ENCODE measurements at regions not wholly inside any gene's neighbourhood (a gene's known extent, or its start where the extent isn't known, plus 50 kb on each side); places are given as distances from the start of the nearest gene placed in this dataset.

GRCh38 chr11:13062115-13062514 is 53.0 kb downstream of the RASSF10 start:
- DNase-seq (ENCODE audit: low read depth): no peak

DNA sequence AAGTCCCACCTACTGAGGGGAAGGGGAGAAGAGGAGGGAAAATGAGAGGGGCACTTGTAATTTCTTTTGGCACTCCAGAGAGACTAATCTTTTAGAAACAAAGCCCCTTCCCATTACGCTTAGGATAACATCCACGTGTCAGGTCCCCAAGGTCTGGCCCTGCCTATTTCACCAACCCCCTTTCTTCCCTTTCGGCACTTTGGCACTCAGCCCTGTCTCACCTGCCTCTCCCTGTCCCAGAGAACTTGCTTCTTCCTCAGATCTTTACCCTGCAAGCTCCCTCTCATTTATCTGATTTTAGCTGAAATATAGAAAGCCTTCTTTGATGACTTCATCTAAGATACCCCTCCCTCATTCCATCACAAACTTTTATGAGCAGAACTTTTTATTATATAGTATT is 55.5 kb downstream of the RASSF10 start:
- DNase-seq (ENCODE audit: low read depth): no peak

DNA sequence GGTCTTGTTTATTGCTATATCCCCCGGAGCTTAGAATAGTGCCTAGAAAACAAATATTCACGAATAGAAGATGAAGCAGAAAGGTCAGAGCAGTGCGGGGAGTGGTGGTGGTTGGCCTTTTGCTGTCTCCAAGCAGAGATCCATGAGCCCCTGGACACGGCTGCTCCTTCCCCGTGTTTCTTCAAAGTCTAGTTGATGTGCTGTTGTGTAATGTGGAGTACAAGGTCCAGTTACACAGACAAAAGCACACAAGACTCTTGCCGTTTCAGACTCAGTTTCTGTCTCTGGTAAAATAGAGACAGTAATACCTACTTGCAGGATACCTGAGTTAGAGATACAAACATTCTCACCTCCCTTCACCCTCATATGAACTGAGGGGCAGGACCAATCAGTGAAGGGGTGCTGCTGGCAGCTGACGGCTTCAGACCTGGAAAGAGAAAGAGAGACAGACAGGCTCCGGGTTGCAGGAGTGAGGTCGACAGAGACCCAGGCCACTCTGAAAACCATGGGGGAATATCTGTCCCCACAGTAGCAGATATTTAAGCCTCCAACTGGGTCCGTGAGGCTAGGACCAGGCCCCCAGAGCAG is 56.2 kb downstream of the RASSF10 start:
- no peak for DNase-seq (ENCODE audit: low read depth)

GRCh38 chr11:13068211-13068610 is 59.1 kb downstream of the RASSF10 start:
- DNase-seq (ENCODE audit: low read depth): no peak

DNA sequence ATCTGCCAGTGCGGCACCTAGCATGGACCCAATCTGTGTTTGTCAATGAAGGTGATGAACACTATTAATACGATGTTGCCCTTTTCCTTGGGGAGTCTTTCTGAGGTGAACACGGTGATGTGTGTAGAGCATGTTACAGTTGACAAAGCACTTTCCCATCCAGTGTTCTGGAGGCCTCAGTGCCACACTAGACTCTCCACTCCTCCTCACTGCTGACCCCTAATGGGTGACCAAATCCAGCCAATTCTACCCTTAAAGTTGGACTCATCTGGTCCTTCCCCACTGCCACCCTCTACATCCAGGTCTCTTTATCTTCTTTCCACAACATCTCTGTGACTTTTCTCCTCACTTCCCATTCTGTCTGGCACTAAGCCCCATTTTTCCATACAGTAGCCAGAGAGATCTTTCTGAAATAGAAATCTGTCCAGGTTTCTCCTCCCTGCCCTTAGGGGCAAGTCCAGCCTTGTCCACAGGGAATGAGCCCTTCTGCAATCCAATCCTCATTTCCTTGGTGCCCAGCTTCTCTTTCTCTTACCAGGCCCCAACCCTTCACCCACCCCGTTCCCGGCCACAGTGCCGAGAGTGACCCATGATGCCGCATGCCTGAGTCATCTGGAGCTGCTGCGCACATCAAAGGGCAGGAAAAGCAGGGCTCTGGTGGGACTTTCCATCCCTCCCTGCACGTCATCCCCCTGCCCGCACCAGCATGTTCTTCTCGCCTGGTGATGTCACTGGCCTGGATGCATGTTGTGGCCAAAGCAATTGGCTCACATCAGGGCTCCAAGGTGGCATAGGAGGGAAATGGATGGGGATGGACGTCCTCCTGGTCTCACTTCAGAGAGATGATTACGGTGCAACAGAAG is 64.2 kb downstream of the RASSF10 start:
- peak; percentile 58 for DNase-seq (ENCODE audit: low read depth)

- no peak for DNase-seq (ENCODE audit: low read depth)
Observed at GRCh38 chr11:13074714-13075464, 65.8 kb downstream of the RASSF10 start.

- no peak for DNase-seq (ENCODE audit: low read depth)
Observed at GRCh38 chr11:13076961-13077360, 67.8 kb downstream of the RASSF10 start.

DNA sequence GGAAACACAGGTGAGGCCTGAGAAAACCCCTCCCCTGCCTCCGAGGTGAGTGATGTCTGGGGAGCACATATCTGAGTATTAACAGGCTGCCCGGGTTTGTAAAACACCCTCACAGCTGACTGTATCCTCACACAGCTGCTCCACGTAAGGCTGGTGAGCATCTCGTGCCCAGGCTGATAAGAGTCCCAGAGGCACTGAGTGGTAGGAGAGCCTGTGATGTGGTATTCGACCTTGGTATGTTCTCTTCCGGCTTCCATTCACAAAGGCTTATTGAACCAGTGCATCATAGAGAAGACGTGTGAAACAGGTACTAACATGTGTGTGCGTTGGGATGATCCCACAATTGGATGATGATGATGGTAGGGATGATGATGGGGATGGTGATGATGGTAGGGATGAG is 71.7 kb downstream of the RASSF10 start:
- no peak for DNase-seq (ENCODE audit: low read depth)

- no peak for DNase-seq (ENCODE audit: low read depth)
Observed at GRCh38 chr11:13082588-13082987, 73.5 kb downstream of the RASSF10 start.

GRCh38 chr11:13090228-13090708 is 81.2 kb downstream of the RASSF10 start:
- DNase-seq (ENCODE audit: low read depth): no peak

- DNase-seq (ENCODE audit: low read depth): no peak
Observed at GRCh38 chr11:13091373-13091772, 82.3 kb downstream of the RASSF10 start.

DNA sequence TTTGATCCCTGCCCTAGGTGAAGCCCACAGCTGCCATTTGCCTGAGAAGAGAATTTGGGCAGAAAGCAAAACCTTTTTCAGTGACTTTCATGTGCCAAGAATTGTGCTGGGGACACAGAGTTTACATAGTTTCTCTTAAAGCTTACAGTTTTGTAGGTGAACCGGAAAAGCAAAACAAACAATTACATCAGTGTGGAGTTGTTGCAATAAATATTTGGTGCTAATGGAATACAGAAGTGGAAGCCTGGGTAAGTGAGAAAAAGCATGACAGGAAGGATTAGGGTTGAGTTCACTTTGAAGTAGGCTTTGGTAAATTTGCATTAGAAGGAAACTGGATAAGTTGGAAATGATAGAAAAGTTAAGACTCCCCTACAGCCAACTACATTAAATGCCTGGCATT is 82.7 kb downstream of the RASSF10 start:
- no peak for DNase-seq (ENCODE audit: low read depth)

GRCh38 chr11:13094930-13095687 is 86.0 kb downstream of the RASSF10 start:
- no peak for DNase-seq (ENCODE audit: low read depth)

- no peak for DNase-seq (ENCODE audit: low read depth)
Observed at GRCh38 chr11:13098063-13098462, 88.9 kb downstream of the RASSF10 start.

DNA sequence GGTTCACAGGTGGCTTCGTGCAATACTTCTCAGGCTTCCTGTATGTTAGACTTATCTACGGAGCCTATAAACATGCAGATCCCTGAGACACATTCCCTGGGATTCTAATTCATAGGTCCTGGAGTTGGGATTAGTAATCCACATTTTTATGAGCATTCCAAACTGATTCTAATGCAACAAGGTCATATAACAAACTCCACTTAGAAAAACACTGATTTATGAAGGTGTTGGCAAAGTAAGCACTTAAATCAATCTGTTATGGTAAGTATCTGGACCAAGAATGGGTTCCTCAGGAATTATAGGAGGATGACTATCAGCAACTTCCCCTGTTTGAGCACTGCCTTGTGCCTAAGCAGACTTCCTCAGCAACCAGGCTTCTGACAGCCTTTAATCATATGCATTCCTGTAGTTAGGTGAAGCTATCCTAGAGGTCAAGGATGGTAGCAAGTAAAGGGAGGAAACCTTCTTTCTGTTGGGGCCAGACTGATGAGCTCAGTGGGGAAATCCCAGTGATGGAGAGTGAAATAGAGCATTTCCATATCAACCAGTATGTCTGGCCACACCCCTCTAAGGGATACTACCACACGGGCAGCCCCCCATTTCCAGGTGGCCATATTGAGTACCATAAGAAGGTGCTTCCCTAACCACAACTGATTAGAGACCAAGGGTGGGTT is 89.6 kb downstream of the RASSF10 start:
- no peak for DNase-seq (ENCODE audit: low read depth)

DNA sequence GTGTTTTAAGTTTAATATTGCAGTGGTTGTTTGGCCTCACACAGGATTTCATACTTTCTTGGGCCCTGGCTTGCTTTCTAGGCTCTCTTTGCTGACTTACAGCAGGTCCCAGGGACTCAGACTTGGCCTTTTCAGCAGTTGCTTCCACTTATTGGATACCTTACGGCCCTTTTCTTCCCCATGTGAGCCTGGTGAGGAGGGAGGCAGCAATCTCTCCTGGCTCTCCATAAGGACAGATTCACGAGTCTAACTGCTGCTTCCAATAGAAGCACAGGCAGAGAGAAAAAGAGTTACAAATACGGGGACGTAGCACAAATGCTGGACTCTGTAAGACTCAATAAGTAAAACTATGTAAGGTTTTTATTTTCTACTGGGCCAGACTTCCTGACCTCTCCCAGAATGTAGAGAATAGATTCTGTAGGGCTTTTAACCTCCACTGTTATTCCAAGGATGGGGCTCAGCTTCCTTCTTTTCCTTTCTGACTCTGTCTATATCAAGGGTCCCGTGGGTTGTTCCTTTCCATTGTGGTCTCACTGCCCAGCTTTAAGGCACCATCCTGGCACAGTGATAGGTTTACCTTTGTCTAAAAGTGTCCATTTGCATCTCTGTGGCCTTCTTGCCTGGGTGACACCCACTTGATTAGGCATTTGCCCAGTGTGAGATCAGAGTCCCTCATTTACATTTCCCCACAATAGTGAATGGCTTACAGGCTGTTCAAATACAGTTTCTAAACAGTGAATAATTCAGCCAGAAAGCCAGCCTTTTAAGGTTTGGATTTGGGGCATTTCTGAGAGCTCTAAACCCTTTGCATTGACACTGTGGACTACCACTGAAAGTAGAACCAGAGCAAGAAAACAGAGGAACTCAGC is 92.8 kb downstream of the RASSF10 start:
- DNase-seq (ENCODE audit: low read depth): no peak

DNA sequence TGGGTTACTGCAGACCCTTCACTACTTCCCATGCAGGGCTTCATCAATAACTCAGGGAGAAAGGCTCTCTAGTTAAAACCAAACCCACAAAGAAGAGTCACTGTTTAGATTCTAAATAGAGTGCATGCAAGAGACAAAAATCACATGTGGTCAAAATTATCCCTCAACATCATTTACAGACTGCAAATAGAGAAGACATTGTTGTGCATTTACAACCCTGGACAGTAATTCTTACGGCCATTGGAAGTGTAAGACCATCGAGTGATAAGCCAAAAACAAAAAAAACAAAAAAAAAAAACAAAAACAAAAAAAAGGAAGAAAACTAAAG is 93.4 kb downstream of the RASSF10 start:
- DNase-seq (ENCODE audit: low read depth): no peak

GRCh38 chr11:13102865-13103539 is 93.9 kb downstream of the RASSF10 start:
- DNase-seq (ENCODE audit: low read depth): no peak

- no peak for DNase-seq (ENCODE audit: low read depth)
Observed at GRCh38 chr11:13103962-13104554, 94.9 kb downstream of the RASSF10 start.

All from LHCN-M2 (cell line).